SH-SY5Y (cell line): ENCODE measurements at regions not wholly inside any gene's neighbourhood (a gene's known extent, or its start where the extent isn't known, plus 50 kb on each side); places are given as distances from the start of the nearest gene placed in this dataset.

ENCODE experiments used
- GATA2 ChIP-seq: IDR thresholded peaks from 2 replicates; pipeline ENCODE4 v1.6.1; 2011; ENCODE audit warnings: mild to moderate bottlenecking, low read depth, low read length
- GATA3 ChIP-seq: IDR thresholded peaks from 2 replicates; pipeline ENCODE4 v1.6.1; 2011; ENCODE audit warnings: low read depth, mild to moderate bottlenecking, low read length, moderate library complexity

GRCh38 chr12:84648425-84648824 lies 264.2 kb downstream of the SLC6A15 start:
- TF ChIP-seq GATA3 (no peak), GATA2 (no peak)
